ENCODE measurements at regions not wholly inside any gene's neighbourhood (a gene's known extent, or its start where the extent isn't known, plus 50 kb on each side); places are given as distances from the start of the nearest gene placed in this dataset.
A peak's percentile ranks its signal among the peaks of the same experiment; 100 is the strongest.

- DNase-seq (ENCODE audit: low read depth) = no peak
- no peak for TF ChIP-seq CTCF (conservative IDR thresholded peaks at IDR 0.05; ENCODE audit: low read length)
- no peak overlapping the region for H3K4me3 ChIP-seq (ENCODE audit: low read length)
Observed at GRCh38 chr21:32884062-32884461, 112.5 kb upstream of the PAXBP1 start.

GRCh38 chr21:32886339-32886738, 114.8 kb upstream of the PAXBP1 start:
- H3K4me3 ChIP-seq (ENCODE audit: low read length) = no peak overlapping the region
- DNase-seq (ENCODE audit: low read depth) = no peak
- TF ChIP-seq CTCF (conservative IDR thresholded peaks at IDR 0.05; ENCODE audit: low read length) = no peak

- H3K4me3 ChIP-seq (ENCODE audit: low read length) = no peak overlapping the region
- no peak for DNase-seq (ENCODE audit: low read depth)
Observed at GRCh38 chr21:32887026-32887425, 115.5 kb upstream of the PAXBP1 start.

GRCh38 chr21:32888971-32889370, 117.4 kb upstream of the PAXBP1 start:
- no peak for TF ChIP-seq CTCF (conservative IDR thresholded peaks at IDR 0.05; ENCODE audit: low read length)
- H3K4me3 ChIP-seq (ENCODE audit: low read length) = no peak overlapping the region
- peak; percentile 58 for DNase-seq (ENCODE audit: low read depth)

More at GRCh38 chr21:32887026-32887425, 115.5 kb upstream of the PAXBP1 start:
- TF ChIP-seq CTCF (conservative IDR thresholded peaks at IDR 0.05; ENCODE audit: low read length) = no peak

- peak; percentile 71 for DNase-seq (ENCODE audit: low read depth)
- no peak for TF ChIP-seq CTCF (conservative IDR thresholded peaks at IDR 0.05; ENCODE audit: low read length)
- no peak overlapping the region for H3K4me3 ChIP-seq (ENCODE audit: low read length)
Observed at GRCh38 chr21:32889596-32889995, 118.0 kb upstream of the PAXBP1 start.

GRCh38 chr21:32894321-32894720, 122.8 kb upstream of the PAXBP1 start:
- no peak for DNase-seq (ENCODE audit: low read depth)
- TF ChIP-seq CTCF (conservative IDR thresholded peaks at IDR 0.05; ENCODE audit: low read length) = no peak
- H3K4me3 ChIP-seq (ENCODE audit: low read length) = no peak overlapping the region

- DNase-seq (ENCODE audit: low read depth) = no peak
- TF ChIP-seq CTCF (conservative IDR thresholded peaks at IDR 0.05; ENCODE audit: low read length) = no peak
- H3K4me3 ChIP-seq (ENCODE audit: low read length) = no peak overlapping the region
Observed at GRCh38 chr21:32900814-32901213, 124.9 kb upstream of the OLIG2 start.

All from AG10803 (cell line).